Fibroblast of lung (primary cell): ENCODE measurements at regions not wholly inside any gene's neighbourhood (a gene's known extent, or its start where the extent isn't known, plus 50 kb on each side); places are given as distances from the start of the nearest gene placed in this dataset.

Experiments used
- DNase-seq, 2 donors: peaks; one replicate each; pipeline versions ENCODE4 v3.0.0 to v3.0.0-alpha.2; 2010; ENCODE audit warnings: low read depth in 2 of 2
- H2AFZ ChIP-seq: 2 replicates; pipeline ENCODE4 v1.5.1; 2012; ENCODE audit warnings: low read length, control low read depth, inconsistent platforms
- H3K27ac ChIP-seq: 2 replicates; pipeline ENCODE4 v1.5.1; 2011; ENCODE audit warnings: low read length, control low read depth; ENCODE audit not compliant: insufficient read depth
- H3K27me3 ChIP-seq: 2 replicates; pipeline ENCODE4 v1.5.1; 2011; ENCODE audit warnings: mild to moderate bottlenecking, low read length; ENCODE audit not compliant: control insufficient read depth, insufficient read depth
- H3K36me3 ChIP-seq: 2 replicates; pipeline ENCODE4 v1.5.1; 2011; ENCODE audit warnings: low read length; ENCODE audit not compliant: control insufficient read depth, insufficient read depth
- H3K4me1 ChIP-seq: 2 replicates; pipeline ENCODE4 v1.5.1; 2011; ENCODE audit warnings: low read length; ENCODE audit not compliant: control insufficient read depth, insufficient read depth; ENCODE audit errors: extremely low read depth
- H3K4me2 ChIP-seq: 2 replicates; pipeline ENCODE4 v1.5.1; 2011; ENCODE audit warnings: low read length, control low read depth; ENCODE audit not compliant: insufficient read depth; ENCODE audit errors: extremely low read depth
- H3K4me3 ChIP-seq, 4 experiments: fragments of 200-600 bp in 1 of 4; sonication (generic) in 1 of 4; replicated peaks in 1 of 4; 2 replicates each; pipeline ENCODE4 v1.5.1; 2011 to 2016; ENCODE audit warnings: low read length in 4 of 4, low read depth in 3 of 4, mild to moderate bottlenecking in 3 of 4, control low read depth in 2 of 4, inconsistent platforms in 1 of 4, mixed read lengths in 1 of 4; ENCODE audit not compliant: insufficient read depth in 1 of 4; ENCODE audit errors: control extremely low read depth in 1 of 4
- H3K79me2 ChIP-seq: 2 replicates; pipeline ENCODE4 v1.5.1; 2012; ENCODE audit warnings: mild to moderate bottlenecking, low read length, inconsistent platforms; ENCODE audit not compliant: control insufficient read depth, insufficient read depth
- H3K9ac ChIP-seq: 2 replicates; pipeline ENCODE4 v1.5.1; 2011; ENCODE audit warnings: mild to moderate bottlenecking, low read length, control low read depth; ENCODE audit not compliant: insufficient read depth
- H3K9me3 ChIP-seq: 2 replicates; pipeline ENCODE4 v1.5.1; 2012; ENCODE audit warnings: low read depth, low read length; ENCODE audit not compliant: control insufficient read depth, insufficient read depth
- H4K20me1 ChIP-seq: 2 replicates; pipeline ENCODE4 v1.5.1; 2011; ENCODE audit warnings: low read length; ENCODE audit not compliant: control insufficient read depth, insufficient read depth; ENCODE audit errors: extremely low read depth
- EZH2 ChIP-seq: IDR thresholded peaks from 2 replicates; pipeline ENCODE4 v1.5.1; 2012; ENCODE audit warnings: low read length, control low read depth, mild to moderate bottlenecking; ENCODE audit errors: missing control alignments
- TF ChIP-seq, protein P1 (sequence below), 2 donors: IDR thresholded peaks in 1 of 2; conservative IDR thresholded peaks in 1 of 2; 1 replicate in 1 of 2; 2 replicates in 1 of 2; pipeline ENCODE4 v1.5.1; 2011 to 2012; ENCODE audit warnings: low read length in 2 of 2, control low read depth in 1 of 2, inconsistent platforms in 1 of 2, low read depth in 1 of 2, mild to moderate bottlenecking in 1 of 2

DNA sequence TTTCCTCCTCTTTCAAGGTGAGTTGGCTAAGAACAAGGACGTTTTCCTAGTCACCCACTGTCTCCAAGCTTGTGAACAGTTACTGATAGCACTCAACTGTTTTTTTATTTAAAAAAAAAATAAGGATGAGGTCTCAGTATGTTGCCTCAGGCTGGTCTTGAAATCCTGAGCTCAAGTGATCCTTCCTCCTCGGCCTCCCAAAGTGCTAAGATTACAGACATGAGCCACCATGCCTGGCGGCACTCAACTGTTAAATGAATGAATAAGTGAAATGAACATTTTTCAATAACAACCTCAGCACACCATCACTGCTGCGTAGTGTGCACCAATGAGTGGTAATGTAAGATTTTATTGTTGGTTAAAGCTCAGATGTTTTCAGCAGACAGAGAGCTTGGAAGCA is 214.1 kb upstream of the NRIP1 start:
- TF ChIP-seq EZH2: no peak
- TF ChIP-seq, protein P1, sequence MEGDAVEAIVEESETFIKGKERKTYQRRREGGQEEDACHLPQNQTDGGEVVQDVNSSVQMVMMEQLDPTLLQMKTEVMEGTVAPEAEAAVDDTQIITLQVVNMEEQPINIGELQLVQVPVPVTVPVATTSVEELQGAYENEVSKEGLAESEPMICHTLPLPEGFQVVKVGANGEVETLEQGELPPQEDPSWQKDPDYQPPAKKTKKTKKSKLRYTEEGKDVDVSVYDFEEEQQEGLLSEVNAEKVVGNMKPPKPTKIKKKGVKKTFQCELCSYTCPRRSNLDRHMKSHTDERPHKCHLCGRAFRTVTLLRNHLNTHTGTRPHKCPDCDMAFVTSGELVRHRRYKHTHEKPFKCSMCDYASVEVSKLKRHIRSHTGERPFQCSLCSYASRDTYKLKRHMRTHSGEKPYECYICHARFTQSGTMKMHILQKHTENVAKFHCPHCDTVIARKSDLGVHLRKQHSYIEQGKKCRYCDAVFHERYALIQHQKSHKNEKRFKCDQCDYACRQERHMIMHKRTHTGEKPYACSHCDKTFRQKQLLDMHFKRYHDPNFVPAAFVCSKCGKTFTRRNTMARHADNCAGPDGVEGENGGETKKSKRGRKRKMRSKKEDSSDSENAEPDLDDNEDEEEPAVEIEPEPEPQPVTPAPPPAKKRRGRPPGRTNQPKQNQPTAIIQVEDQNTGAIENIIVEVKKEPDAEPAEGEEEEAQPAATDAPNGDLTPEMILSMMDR (conservative IDR thresholded peaks at IDR 0.05 in 1 of 2, IDR thresholded peaks at IDR 0.05 in 1 of 2; ENCODE audit: low read depth in 1 of 2, low read length in 2 of 2): no peak
- H3K79me2 ChIP-seq: no peaks in the 10 kb centered on the region
- H3K9me3 ChIP-seq: no peaks in the 10 kb centered on the region
- no peak for DNase-seq
- no peaks in the 10 kb centered on the region for H3K36me3 ChIP-seq
- no peak overlapping the region for H3K4me3 ChIP-seq
- H2AFZ ChIP-seq: no peak overlapping the region
- H3K9ac ChIP-seq: no peak overlapping the region
- H3K4me2 ChIP-seq: no peak overlapping the region
- no peaks in the 10 kb centered on the region for H3K27me3 ChIP-seq
- no peaks in the 10 kb centered on the region for H4K20me1 ChIP-seq
- H3K4me1 ChIP-seq: no peaks in the 10 kb centered on the region
- no peak overlapping the region for H3K27ac ChIP-seq

DNA sequence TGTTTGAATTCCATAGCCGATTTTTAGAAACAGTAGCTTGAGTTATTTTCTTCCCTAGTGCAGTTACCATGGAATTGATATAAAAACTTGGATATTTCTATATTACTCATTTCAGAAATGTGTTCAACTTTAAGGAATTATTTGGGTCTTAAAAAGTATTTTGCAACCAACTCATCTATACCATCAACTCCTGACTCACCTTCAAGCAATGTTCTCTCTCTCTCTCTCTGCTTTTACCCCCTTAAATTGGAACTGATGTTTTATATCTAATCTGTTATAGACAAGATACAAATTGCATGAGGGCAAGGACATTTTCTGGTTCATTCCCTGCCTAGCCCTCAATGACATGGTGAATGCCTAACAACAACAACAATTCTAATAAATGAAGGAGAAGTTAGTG is 214.7 kb upstream of the NRIP1 start:
- no peaks in the 10 kb centered on the region for H3K4me1 ChIP-seq
- DNase-seq: peak in 1 of 2 donors; percentile 17

DNA sequence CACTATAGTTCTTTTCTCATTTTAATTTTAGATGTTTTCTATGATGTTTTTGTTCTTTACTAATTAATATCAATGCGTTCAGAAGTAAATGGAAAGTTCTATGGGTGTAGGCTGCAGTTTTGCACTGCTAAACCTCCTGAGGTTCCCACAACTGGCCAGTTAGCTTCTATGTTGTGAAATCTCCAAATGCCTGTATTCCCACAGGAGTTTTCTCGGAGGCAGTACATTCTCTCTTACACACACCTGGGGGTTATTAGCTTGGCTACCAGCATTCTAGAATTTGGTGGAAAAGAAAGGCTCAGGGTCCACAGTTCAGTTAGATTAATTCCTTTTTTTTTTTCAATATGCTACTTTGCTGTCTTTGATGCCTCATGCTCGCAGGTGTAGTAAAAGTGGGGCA is 216.9 kb upstream of the NRIP1 start:
- Histone ChIP-seq H4K20me1 (no peaks in the 10 kb centered on the region), H3K4me3 (no peak overlapping the region)
- DNase-seq: no peak

More for the DNA sequence above, 214.7 kb upstream of the NRIP1 start:
- Histone ChIP-seq H3K9ac (no peak overlapping the region), H3K4me2 (no peak overlapping the region), H4K20me1 (no peaks in the 10 kb centered on the region), H3K4me3 (no peak overlapping the region), H3K79me2 (no peaks in the 10 kb centered on the region), H3K27me3 (no peaks in the 10 kb centered on the region), H2AFZ (no peak overlapping the region), H3K9me3 (no peaks in the 10 kb centered on the region), H3K36me3 (no peaks in the 10 kb centered on the region), H3K27ac (no peak overlapping the region)
- TF ChIP-seq EZH2: no peak
- TF ChIP-seq, protein P1 (conservative IDR thresholded peaks at IDR 0.05 in 1 of 2, IDR thresholded peaks at IDR 0.05 in 1 of 2; ENCODE audit: low read depth in 1 of 2, low read length in 2 of 2): no peak

More for the DNA sequence above, 216.9 kb upstream of the NRIP1 start:
- Histone ChIP-seq H3K36me3 (no peaks in the 10 kb centered on the region), H3K9ac (no peak overlapping the region), H3K27me3 (no peaks in the 10 kb centered on the region), H3K9me3 (no peaks in the 10 kb centered on the region), H3K4me2 (no peak overlapping the region), H2AFZ (no peak overlapping the region), H3K79me2 (no peaks in the 10 kb centered on the region), H3K4me1 (no peaks in the 10 kb centered on the region), H3K27ac (no peak overlapping the region)
- TF ChIP-seq, protein P1 (conservative IDR thresholded peaks at IDR 0.05 in 1 of 2, IDR thresholded peaks at IDR 0.05 in 1 of 2; ENCODE audit: low read depth in 1 of 2, low read length in 2 of 2): no peak
- no peak for TF ChIP-seq EZH2
